ENCODE measurements at regions not wholly inside any gene's neighbourhood (a gene's known extent, or its start where the extent isn't known, plus 50 kb on each side); places are given as distances from the start of the nearest gene placed in this dataset.
A peak's percentile ranks its signal among the peaks of the same experiment; 100 is the strongest.

DNA sequence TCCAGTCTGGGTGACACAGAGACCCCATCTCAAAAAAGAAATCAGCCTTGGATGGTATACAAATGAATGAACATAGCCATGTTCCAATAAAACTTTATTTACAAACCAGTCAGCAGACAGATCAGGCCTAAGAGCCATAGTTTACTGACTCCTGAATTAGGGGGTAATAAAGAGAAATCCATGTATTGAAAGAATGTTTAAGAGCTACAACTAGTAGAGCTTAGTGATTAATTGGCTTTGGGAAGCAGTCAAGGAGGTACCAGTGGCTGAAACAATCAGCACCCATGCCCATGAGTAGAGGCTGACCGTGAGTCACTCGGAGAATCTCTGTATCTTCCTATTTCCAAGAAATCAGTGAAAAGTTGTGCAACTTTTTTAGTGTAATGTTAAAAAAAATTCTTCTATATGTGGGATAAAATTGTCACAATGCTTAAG is 223.6 kb upstream of the RREB1 start (continued):
- TF ChIP-seq, protein P1, sequence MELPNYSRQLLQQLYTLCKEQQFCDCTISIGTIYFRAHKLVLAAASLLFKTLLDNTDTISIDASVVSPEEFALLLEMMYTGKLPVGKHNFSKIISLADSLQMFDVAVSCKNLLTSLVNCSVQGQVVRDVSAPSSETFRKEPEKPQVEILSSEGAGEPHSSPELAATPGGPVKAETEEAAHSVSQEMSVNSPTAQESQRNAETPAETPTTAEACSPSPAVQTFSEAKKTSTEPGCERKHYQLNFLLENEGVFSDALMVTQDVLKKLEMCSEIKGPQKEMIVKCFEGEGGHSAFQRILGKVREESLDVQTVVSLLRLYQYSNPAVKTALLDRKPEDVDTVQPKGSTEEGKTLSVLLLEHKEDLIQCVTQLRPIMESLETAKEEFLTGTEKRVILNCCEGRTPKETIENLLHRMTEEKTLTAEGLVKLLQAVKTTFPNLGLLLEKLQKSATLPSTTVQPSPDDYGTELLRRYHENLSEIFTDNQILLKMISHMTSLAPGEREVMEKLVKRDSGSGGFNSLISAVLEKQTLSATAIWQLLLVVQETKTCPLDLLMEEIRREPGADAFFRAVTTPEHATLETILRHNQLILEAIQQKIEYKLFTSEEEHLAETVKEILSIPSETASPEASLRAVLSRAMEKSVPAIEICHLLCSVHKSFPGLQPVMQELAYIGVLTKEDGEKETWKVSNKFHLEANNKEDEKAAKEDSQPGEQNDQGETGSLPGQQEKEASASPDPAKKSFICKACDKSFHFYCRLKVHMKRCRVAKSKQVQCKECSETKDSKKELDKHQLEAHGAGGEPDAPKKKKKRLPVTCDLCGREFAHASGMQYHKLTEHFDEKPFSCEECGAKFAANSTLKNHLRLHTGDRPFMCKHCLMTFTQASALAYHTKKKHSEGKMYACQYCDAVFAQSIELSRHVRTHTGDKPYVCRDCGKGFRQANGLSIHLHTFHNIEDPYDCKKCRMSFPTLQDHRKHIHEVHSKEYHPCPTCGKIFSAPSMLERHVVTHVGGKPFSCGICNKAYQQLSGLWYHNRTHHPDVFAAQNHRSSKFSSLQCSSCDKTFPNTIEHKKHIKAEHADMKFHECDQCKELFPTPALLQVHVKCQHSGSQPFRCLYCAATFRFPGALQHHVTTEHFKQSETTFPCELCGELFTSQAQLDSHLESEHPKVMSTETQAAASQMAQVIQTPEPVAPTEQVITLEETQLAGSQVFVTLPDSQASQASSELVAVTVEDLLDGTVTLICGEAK (IDR thresholded peaks at IDR 0.05): peak; percentile 99
- TF ChIP-seq, protein P1 (CRISPR knock-in tag; IDR thresholded peaks at IDR 0.05): peak; percentile 98
- peak; percentile 28; the same call in 1 of the 2 replicates for TF ChIP-seq SMARCA4 (IDR thresholded peaks at IDR 0.05)
- no peak for TF ChIP-seq ZNF764 (CRISPR knock-in tag; IDR thresholded peaks at IDR 0.05; ENCODE audit: low read depth)
- TF ChIP-seq, protein P2, sequence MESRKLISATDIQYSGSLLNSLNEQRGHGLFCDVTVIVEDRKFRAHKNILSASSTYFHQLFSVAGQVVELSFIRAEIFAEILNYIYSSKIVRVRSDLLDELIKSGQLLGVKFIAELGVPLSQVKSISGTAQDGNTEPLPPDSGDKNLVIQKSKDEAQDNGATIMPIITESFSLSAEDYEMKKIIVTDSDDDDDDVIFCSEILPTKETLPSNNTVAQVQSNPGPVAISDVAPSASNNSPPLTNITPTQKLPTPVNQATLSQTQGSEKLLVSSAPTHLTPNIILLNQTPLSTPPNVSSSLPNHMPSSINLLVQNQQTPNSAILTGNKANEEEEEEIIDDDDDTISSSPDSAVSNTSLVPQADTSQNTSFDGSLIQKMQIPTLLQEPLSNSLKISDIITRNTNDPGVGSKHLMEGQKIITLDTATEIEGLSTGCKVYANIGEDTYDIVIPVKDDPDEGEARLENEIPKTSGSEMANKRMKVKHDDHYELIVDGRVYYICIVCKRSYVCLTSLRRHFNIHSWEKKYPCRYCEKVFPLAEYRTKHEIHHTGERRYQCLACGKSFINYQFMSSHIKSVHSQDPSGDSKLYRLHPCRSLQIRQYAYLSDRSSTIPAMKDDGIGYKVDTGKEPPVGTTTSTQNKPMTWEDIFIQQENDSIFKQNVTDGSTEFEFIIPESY (CRISPR knock-in tag; IDR thresholded peaks at IDR 0.05): no peak
- TF ChIP-seq ZKSCAN1 (IDR thresholded peaks at IDR 0.05; ENCODE audit: low read depth, low read length): peak; percentile 50; the same call in 1 of the 2 replicates
- no peak for TF ChIP-seq SRSF9 (IDR thresholded peaks at IDR 0.05; ENCODE audit: borderline replicate concordance, low read depth, low read length)
- TF ChIP-seq, protein P3, sequence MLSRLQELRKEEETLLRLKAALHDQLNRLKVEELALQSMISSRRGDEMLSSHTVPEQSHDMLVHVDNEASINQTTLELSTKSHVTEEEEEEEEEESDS (CRISPR knock-in tag; IDR thresholded peaks at IDR 0.05): no peak
- TF ChIP-seq STAT5A (IDR thresholded peaks at IDR 0.05; ENCODE audit: borderline replicate concordance, low read length): 0 out of 2 replicates have a peak, but pooled peaks have one; percentile 11
- TF ChIP-seq POLR2B (IDR thresholded peaks at IDR 0.05; ENCODE audit: low read depth, partially characterized antibody): no peak
- TF ChIP-seq ZNF263 (CRISPR knock-in tag; IDR thresholded peaks at IDR 0.05; ENCODE audit: borderline replicate concordance): no peak
- TF ChIP-seq, protein P4, sequence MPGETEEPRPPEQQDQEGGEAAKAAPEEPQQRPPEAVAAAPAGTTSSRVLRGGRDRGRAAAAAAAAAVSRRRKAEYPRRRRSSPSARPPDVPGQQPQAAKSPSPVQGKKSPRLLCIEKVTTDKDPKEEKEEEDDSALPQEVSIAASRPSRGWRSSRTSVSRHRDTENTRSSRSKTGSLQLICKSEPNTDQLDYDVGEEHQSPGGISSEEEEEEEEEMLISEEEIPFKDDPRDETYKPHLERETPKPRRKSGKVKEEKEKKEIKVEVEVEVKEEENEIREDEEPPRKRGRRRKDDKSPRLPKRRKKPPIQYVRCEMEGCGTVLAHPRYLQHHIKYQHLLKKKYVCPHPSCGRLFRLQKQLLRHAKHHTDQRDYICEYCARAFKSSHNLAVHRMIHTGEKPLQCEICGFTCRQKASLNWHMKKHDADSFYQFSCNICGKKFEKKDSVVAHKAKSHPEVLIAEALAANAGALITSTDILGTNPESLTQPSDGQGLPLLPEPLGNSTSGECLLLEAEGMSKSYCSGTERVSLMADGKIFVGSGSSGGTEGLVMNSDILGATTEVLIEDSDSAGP (CRISPR knock-in tag; IDR thresholded peaks at IDR 0.05): no peak
- TF ChIP-seq, protein P5, sequence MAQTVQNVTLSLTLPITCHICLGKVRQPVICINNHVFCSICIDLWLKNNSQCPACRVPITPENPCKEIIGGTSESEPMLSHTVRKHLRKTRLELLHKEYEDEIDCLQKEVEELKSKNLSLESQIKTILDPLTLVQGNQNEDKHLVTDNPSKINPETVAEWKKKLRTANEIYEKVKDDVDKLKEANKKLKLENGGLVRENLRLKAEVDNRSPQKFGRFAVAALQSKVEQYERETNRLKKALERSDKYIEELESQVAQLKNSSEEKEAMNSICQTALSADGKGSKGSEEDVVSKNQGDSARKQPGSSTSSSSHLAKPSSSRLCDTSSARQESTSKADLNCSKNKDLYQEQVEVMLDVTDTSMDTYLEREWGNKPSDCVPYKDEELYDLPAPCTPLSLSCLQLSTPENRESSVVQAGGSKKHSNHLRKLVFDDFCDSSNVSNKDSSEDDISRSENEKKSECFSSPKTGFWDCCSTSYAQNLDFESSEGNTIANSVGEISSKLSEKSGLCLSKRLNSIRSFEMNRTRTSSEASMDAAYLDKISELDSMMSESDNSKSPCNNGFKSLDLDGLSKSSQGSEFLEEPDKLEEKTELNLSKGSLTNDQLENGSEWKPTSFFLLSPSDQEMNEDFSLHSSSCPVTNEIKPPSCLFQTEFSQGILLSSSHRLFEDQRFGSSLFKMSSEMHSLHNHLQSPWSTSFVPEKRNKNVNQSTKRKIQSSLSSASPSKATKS (CRISPR knock-in tag; IDR thresholded peaks at IDR 0.05): no peak
- 0 out of 2 replicates have a peak, but pooled peaks have one; percentile 32 for TF ChIP-seq DMBX1 (CRISPR knock-in tag; IDR thresholded peaks at IDR 0.05; ENCODE audit: borderline replicate concordance)

All from K562 (cell line).